GM12878 (cell line): ENCODE measurements at regions not wholly inside any gene's neighbourhood (a gene's known extent, or its start where the extent isn't known, plus 50 kb on each side); places are given as distances from the start of the nearest gene placed in this dataset.

Experiments used
- ATAC-seq: fragments of 200-7000 bp; cut with Tn5 transposase; 3 replicates; pipeline ENCODE4 v1.9.1; 2020; ENCODE audit warnings: mild to moderate bottlenecking, moderate library complexity
- BruUV-seq: library from RNA; stranded (reverse); fragments of 400-500 nt; replicated peaks from 2 replicates; lab custom pipeline; 2021; lab: Mats Ljungman, UMichigan
- CTCF ChIA-PET: fragments of 300-600 bp; sonication (Branson Sonifier 250); formaldehyde crosslinking; extraction: SDS; loops from one replicate; lab custom pipeline; 2021; ENCODE audit warnings: inconsistent platforms; lab: Yijun Ruan, JAX
- POLR2A ChIA-PET: fragments of 350-600 bp; formaldehyde crosslinking; extraction: SDS; loops from one replicate; lab custom pipeline; 2021; ENCODE audit warnings: inconsistent platforms; lab: Charles Lee
- RAD21 ChIA-PET: fragments of 300-600 bp; sonication (Branson Sonifier 250); formaldehyde crosslinking; loops from one replicate; lab custom pipeline; 2023; ENCODE audit warnings: antibody characterized with exemption; ENCODE audit not compliant: unreplicated experiment; lab: Charles Lee
- SMC1A ChIA-PET: fragments of 300-600 bp; sonication (Branson Sonifier 250); formaldehyde crosslinking; loops from one replicate; lab custom pipeline; 2023; ENCODE audit not compliant: unreplicated experiment, uncharacterized antibody; lab: Charles Lee
- DNase-seq: peaks from one replicate; pipeline ENCODE4 v3.0.0-alpha.2; 2011; ENCODE audit warnings: low read depth, low spot score
- FAIRE-seq: peaks from 3 replicates; lab custom pipeline; 2011; peaks lifted over from hg19 to GRCh38; lab: Jason Lieb, UNC
- H2AFZ ChIP-seq: 2 replicates; pipeline ENCODE4 v1.6.0; 2011; ENCODE audit warnings: low read depth, low read length, control low read depth; ENCODE audit not compliant: control insufficient read depth
- H3K27ac ChIP-seq: 2 replicates; pipeline ENCODE4 v1.5.1; 2011; ENCODE audit warnings: control low read depth; ENCODE audit not compliant: control insufficient read depth, insufficient read depth
- H3K27me3 ChIP-seq, 2 experiments: replicated peaks in 1 of 2; 2 replicates each; pipeline versions ENCODE4 v1.6.0 to v1.6.1; 2011; ENCODE audit warnings: low read length in 1 of 2; ENCODE audit not compliant: control insufficient read depth in 2 of 2, insufficient read depth in 2 of 2
- H3K36me3 ChIP-seq, 2 experiments: 2 replicates each; pipeline ENCODE4 v1.5.1; 2011; ENCODE audit warnings: low read length in 1 of 2; ENCODE audit not compliant: control insufficient read depth in 2 of 2, insufficient read depth in 2 of 2
- H3K4me1 ChIP-seq: 2 replicates; pipeline ENCODE4 v1.6.1; 2011; ENCODE audit warnings: mild to moderate bottlenecking, low read length, moderate library complexity, mixed read lengths; ENCODE audit not compliant: control insufficient read depth, insufficient read depth
- H3K4me2 ChIP-seq: 2 replicates; pipeline ENCODE4 v1.6.0; 2011; ENCODE audit warnings: control low read depth; ENCODE audit not compliant: control insufficient read depth, insufficient read depth
- H3K4me3 ChIP-seq: fragments of 200-600 bp; sonication (generic); 2 replicates; pipeline ENCODE4 v1.5.1; 2016
- H3K79me2 ChIP-seq: 2 replicates; pipeline ENCODE4 v1.6.0; 2011; ENCODE audit warnings: low read length; ENCODE audit not compliant: control insufficient read depth, insufficient read depth
- H3K9ac ChIP-seq: 2 replicates; pipeline ENCODE4 v1.8.0; 2011; ENCODE audit warnings: low read length, control low read depth, mixed read lengths; ENCODE audit not compliant: control insufficient read depth, insufficient read depth
- H3K9me3 ChIP-seq: replicated peaks from 3 replicates; pipeline ENCODE4 v1.5.1; 2011; ENCODE audit warnings: mild to moderate bottlenecking, low read length; ENCODE audit not compliant: control insufficient read depth, insufficient read depth
- H4K20me1 ChIP-seq: 2 replicates; pipeline ENCODE4 v1.6.0; 2011; ENCODE audit not compliant: control insufficient read depth, insufficient read depth
- CBX3 ChIP-seq: fragments of 200-600 bp; sonication (generic); IDR thresholded peaks from 2 replicates; pipeline ENCODE4 v1.6.1; 2016; ENCODE audit warnings: low read depth, borderline replicate concordance
- CBX5 ChIP-seq: sonication (generic); IDR thresholded peaks from 2 replicates; pipeline ENCODE4 v1.6.1; 2016; ENCODE audit warnings: low read depth, moderate library complexity, mild to moderate bottlenecking, inconsistent platforms
- DPF2 ChIP-seq: fragments of 450-650 bp; IDR thresholded peaks from 2 replicates; pipeline ENCODE4 v1.6.1; 2017; ENCODE audit warnings: mild to moderate bottlenecking
- JUNB ChIP-seq: IDR thresholded peaks from 2 replicates; pipeline ENCODE4 v1.6.1; 2016; ENCODE audit warnings: antibody characterized with exemption, mild to moderate bottlenecking
- LARP7 ChIP-seq: fragments of 450-650 bp; IDR thresholded peaks from 2 replicates; pipeline ENCODE4 v1.6.1; 2017; ENCODE audit warnings: mild to moderate bottlenecking
- MTA2 ChIP-seq: fragments of 450-650 bp; IDR thresholded peaks from 2 replicates; pipeline ENCODE4 v1.6.1; 2016; ENCODE audit warnings: low read depth, mild to moderate bottlenecking, moderate library complexity
- NFIC ChIP-seq: IDR thresholded peaks from 2 replicates; pipeline ENCODE4 v1.6.1; 2012; ENCODE audit warnings: low read depth, mild to moderate bottlenecking, inconsistent platforms, low read length, moderate library complexity
- NFXL1 ChIP-seq: fragments of 450-650 bp; IDR thresholded peaks from 2 replicates; pipeline ENCODE4 v1.6.1; 2017; ENCODE audit warnings: antibody characterized with exemption, mild to moderate bottlenecking, borderline replicate concordance
- PML ChIP-seq: IDR thresholded peaks from 2 replicates; pipeline ENCODE4 v1.6.1; 2012; ENCODE audit warnings: low read length, inconsistent platforms
- POLR2A ChIP-seq: IDR thresholded peaks from 2 replicates; pipeline ENCODE4 v1.6.1; 2011; ENCODE audit warnings: low read depth, mild to moderate bottlenecking, low read length
- SMAD1 ChIP-seq: fragments of 450-650 bp; IDR thresholded peaks from 2 replicates; pipeline ENCODE4 v1.6.1; 2018; ENCODE audit warnings: mild to moderate bottlenecking, low read depth; ENCODE audit not compliant: partially characterized antibody
- SP1 ChIP-seq: IDR thresholded peaks from one replicate; pipeline ENCODE4 v1.6.1; 2011; ENCODE audit warnings: low read depth, low read length
- SRF ChIP-seq, 2 experiments: IDR thresholded peaks; 2 replicates each; pipeline ENCODE4 v1.6.1; 2011; ENCODE audit warnings: low read depth in 2 of 2, low read length in 2 of 2, mild to moderate bottlenecking in 1 of 2, moderate library complexity in 1 of 2
- ZSCAN29 ChIP-seq: fragments of 450-650 bp; IDR thresholded peaks from 2 replicates; pipeline ENCODE4 v1.6.1; 2017; ENCODE audit warnings: mild to moderate bottlenecking, moderate library complexity
- ZZZ3 ChIP-seq: IDR thresholded peaks from 2 replicates; pipeline ENCODE4 v1.6.1; 2011; ENCODE audit warnings: low read depth; ENCODE audit not compliant: control insufficient read depth, insufficient read length
- WGBS: methylation state at CpG from one replicate; pipeline ENCODE4 v1.1.6; 2016; ENCODE audit warnings: low lambda C conversion rate; ENCODE audit not compliant: insufficient replicate concordance, insufficient coverage; ENCODE audit errors: missing lambda C conversion rate; 5-methylcytosine and 5-hydroxymethylcytosine counted together
- in situ Hi-C: fragments of 300-500 bp; cut with MboI; formaldehyde crosslinking; loops from 9 replicates; pipeline ENCODE4 v1.14.3; 2018; ENCODE audit warnings: mixed read lengths
- intact Hi-C: fragments of 100-400 bp; cut with micrococcal nuclease; formaldehyde crosslinking; loops from one replicate; pipeline ENCODE4 v1.14.2; 2022; ENCODE audit not compliant: unreplicated experiment
- TF ChIP-seq, protein P1 (sequence below): IDR thresholded peaks from 2 replicates; pipeline ENCODE4 v1.6.1; 2012; ENCODE audit warnings: low read length, inconsistent platforms
- TF ChIP-seq, protein P2 (sequence below): fragments of 450-650 bp; IDR thresholded peaks from 2 replicates; pipeline ENCODE4 v1.6.1; 2017; ENCODE audit warnings: low read depth, mild to moderate bottlenecking, moderate library complexity
- TF ChIP-seq, protein P3 (sequence below): fragments of 450-650 bp; IDR thresholded peaks from 2 replicates; pipeline ENCODE4 v1.6.1; 2017; ENCODE audit warnings: mild to moderate bottlenecking, low read depth, inconsistent platforms; ENCODE audit not compliant: poor library complexity, severe bottlenecking

DNA sequence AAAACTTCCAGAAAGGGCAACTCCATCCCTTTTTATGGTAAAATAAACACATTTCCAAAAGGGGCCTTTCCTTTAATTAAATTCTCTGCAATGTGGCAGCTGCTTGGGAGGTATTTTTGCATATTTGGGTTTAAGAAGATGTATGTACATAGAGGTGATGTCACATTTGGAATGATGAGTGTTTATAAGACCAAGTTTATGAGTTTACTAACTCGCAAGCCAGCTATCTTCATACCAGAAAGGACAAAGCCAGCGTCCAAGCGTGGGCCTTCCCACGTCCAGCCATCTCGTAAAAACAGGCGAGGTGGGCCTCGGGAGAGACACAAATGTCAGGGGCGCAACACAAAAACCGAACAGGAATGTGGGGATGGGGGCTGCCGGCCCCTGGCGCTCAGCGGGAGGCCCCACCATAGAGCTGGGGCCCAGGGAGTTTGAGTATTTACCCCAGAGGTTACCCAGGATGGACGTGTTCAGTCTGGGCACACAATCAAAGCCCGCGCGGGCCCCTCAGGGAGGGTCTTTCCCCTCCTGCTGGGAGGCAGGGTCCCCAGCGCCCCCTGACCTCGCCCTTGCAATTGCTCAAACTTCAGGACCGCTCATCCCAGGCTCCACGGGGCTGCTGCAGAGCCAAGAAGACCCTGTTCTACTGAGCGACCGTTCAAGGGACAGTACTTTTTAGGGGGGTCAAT is 137.3 kb downstream of the TWIST2 start:
- FAIRE-seq (no peak), DNase-seq (no peak)
- ChIA-PET POLR2A (no interaction called here), RAD21 (no interaction called here)
- in situ Hi-C loops (no loop called here), intact Hi-C loops (no loop called here)
- H3K79me2 ChIP-seq: no peaks in the 10 kb centered on the region
- no peak overlapping the region for H3K9ac ChIP-seq
- no peaks in the 10 kb centered on the region for H3K4me1 ChIP-seq
- H3K9me3 ChIP-seq: no peaks in the 10 kb centered on the region
- H2AFZ ChIP-seq: no peak overlapping the region
- no TSS peak for BruUV-seq
- no peak overlapping the region for H3K4me3 ChIP-seq
- TF ChIP-seq JUNB (no peak), NFXL1 (no peak), SP1 (no peak), ZSCAN29 (no peak), ZZZ3 (no peak), SRF (IDR thresholded peaks at IDR 0.05; ENCODE audit: low read depth in 2 of 2, low read length in 2 of 2) (no peak), LARP7 (no peak), POLR2A (no peak), SMAD1 (no peak), PML (no peak), CBX5 (no peak), MTA2 (no peak), NFIC (no peak), DPF2 (no peak), CBX3 (no peak)
- TF ChIP-seq, protein P1, sequence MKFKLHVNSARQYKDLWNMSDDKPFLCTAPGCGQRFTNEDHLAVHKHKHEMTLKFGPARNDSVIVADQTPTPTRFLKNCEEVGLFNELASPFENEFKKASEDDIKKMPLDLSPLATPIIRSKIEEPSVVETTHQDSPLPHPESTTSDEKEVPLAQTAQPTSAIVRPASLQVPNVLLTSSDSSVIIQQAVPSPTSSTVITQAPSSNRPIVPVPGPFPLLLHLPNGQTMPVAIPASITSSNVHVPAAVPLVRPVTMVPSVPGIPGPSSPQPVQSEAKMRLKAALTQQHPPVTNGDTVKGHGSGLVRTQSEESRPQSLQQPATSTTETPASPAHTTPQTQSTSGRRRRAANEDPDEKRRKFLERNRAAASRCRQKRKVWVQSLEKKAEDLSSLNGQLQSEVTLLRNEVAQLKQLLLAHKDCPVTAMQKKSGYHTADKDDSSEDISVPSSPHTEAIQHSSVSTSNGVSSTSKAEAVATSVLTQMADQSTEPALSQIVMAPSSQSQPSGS: no peak
- TF ChIP-seq, protein P2, sequence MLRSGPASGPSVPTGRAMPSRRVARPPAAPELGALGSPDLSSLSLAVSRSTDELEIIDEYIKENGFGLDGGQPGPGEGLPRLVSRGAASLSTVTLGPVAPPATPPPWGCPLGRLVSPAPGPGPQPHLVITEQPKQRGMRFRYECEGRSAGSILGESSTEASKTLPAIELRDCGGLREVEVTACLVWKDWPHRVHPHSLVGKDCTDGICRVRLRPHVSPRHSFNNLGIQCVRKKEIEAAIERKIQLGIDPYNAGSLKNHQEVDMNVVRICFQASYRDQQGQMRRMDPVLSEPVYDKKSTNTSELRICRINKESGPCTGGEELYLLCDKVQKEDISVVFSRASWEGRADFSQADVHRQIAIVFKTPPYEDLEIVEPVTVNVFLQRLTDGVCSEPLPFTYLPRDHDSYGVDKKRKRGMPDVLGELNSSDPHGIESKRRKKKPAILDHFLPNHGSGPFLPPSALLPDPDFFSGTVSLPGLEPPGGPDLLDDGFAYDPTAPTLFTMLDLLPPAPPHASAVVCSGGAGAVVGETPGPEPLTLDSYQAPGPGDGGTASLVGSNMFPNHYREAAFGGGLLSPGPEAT: no peak
- TF ChIP-seq, protein P3, sequence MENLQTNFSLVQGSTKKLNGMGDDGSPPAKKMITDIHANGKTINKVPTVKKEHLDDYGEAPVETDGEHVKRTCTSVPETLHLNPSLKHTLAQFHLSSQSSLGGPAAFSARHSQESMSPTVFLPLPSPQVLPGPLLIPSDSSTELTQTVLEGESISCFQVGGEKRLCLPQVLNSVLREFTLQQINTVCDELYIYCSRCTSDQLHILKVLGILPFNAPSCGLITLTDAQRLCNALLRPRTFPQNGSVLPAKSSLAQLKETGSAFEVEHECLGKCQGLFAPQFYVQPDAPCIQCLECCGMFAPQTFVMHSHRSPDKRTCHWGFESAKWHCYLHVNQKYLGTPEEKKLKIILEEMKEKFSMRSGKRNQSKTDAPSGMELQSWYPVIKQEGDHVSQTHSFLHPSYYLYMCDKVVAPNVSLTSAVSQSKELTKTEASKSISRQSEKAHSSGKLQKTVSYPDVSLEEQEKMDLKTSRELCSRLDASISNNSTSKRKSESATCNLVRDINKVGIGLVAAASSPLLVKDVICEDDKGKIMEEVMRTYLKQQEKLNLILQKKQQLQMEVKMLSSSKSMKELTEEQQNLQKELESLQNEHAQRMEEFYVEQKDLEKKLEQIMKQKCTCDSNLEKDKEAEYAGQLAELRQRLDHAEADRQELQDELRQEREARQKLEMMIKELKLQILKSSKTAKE: no peak
- TF ChIP-seq, all 136 proteins: peak for 0
- Histone ChIP-seq H4K20me1 (no peaks in the 10 kb centered on the region), H3K4me2 (no peak overlapping the region), H3K27me3 (no peaks in the 10 kb centered on the region; a peak in 2 of 4 replicates), H3K27ac (no peak overlapping the region), H3K36me3 (no peaks in the 10 kb centered on the region)
- CTCF ChIA-PET: no interaction called here
- SMC1A ChIA-PET: no interaction called here
- no peak for ATAC-seq
- 29% methylated on average over 18 of the region's 22 CpGs for WGBS
